GM12875 (cell line): ENCODE measurements at regions not wholly inside any gene's neighbourhood (a gene's known extent, or its start where the extent isn't known, plus 50 kb on each side); places are given as distances from the start of the nearest gene placed in this dataset.

Experiments
- H3K4me3 ChIP-seq: one replicate; pipeline ENCODE4 v1.5.1; 2011; ENCODE audit warnings: low read depth, low read length, control low read depth
- TF ChIP-seq, protein P1 (sequence below): IDR thresholded peaks from 2 replicates; pipeline ENCODE4 v1.5.1; 2011; ENCODE audit warnings: low read depth, mild to moderate bottlenecking, control low read depth, inconsistent platforms, low read length, moderate library complexity, borderline replicate concordance; ENCODE audit not compliant: insufficient read depth

GRCh38 chr17:73720187-73720834, 76.1 kb upstream of the SDK2 start:
- H3K4me3 ChIP-seq, result no peak overlapping the region
- TF ChIP-seq, protein P1, sequence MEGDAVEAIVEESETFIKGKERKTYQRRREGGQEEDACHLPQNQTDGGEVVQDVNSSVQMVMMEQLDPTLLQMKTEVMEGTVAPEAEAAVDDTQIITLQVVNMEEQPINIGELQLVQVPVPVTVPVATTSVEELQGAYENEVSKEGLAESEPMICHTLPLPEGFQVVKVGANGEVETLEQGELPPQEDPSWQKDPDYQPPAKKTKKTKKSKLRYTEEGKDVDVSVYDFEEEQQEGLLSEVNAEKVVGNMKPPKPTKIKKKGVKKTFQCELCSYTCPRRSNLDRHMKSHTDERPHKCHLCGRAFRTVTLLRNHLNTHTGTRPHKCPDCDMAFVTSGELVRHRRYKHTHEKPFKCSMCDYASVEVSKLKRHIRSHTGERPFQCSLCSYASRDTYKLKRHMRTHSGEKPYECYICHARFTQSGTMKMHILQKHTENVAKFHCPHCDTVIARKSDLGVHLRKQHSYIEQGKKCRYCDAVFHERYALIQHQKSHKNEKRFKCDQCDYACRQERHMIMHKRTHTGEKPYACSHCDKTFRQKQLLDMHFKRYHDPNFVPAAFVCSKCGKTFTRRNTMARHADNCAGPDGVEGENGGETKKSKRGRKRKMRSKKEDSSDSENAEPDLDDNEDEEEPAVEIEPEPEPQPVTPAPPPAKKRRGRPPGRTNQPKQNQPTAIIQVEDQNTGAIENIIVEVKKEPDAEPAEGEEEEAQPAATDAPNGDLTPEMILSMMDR, result no peak

GRCh38 chr17:73722165-73722564, 77.9 kb upstream of the SDK2 start:
- TF ChIP-seq, protein P1, result no peak
- H3K4me3 ChIP-seq, result no peak overlapping the region

- TF ChIP-seq, protein P1, result no peak
- H3K4me3 ChIP-seq, result no peak overlapping the region
Measured at GRCh38 chr17:73723317-73723716, 79.1 kb upstream of the SDK2 start.

- H3K4me3 ChIP-seq, result no peak overlapping the region
- TF ChIP-seq, protein P1, result no peak
Measured at GRCh38 chr17:73724341-73724740, 80.1 kb upstream of the SDK2 start.

DNA sequence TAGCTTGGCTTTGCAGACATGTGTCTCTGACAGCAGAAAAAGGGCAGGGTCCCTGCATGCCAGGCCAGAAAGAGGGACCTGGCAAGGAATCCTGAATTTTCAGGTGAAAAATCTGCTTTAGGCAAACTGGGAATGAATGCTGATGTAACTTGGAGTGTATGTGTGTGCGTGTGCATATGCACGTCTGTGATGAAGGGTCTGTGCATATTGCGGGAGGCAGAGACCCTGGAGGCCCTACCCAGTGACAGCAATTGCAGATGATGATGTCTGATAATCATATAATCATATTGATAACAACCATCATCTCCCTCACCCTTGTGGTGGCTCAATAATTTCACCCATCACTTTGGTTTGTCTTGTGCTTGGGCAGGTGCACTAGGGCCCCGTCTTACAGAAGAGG, 80.7 kb upstream of the SDK2 start:
- TF ChIP-seq, protein P1, result no peak

GRCh38 chr17:73725794-73726515, 81.7 kb upstream of the SDK2 start:
- TF ChIP-seq, protein P1, result no peak
- H3K4me3 ChIP-seq, result no peak overlapping the region

More for the DNA sequence above, 80.7 kb upstream of the SDK2 start:
- no peak overlapping the region for H3K4me3 ChIP-seq

GRCh38 chr17:73727941-73728340, 83.7 kb upstream of the SDK2 start:
- TF ChIP-seq, protein P1, result no peak
- H3K4me3 ChIP-seq, result no peak overlapping the region
